A549 (cell line): ENCODE measurements at regions not wholly inside any gene's neighbourhood (a gene's known extent, or its start where the extent isn't known, plus 50 kb on each side); places are given as distances from the start of the nearest gene placed in this dataset.

ENCODE experiments used
- ATAC-seq, 2 experiments: fragments of 200-7000 bp in 1 of 2; fragments of >200 bp in 1 of 2; cut with Nextera tagmentation in 1 of 2; cut with Tn5 transposase in 1 of 2; 3 replicates each; pipeline versions ENCODE4 v1.8.0 to v1.9.1; 2018 to 2020; ENCODE audit warnings: mild to moderate bottlenecking in 1 of 2, moderate library complexity in 1 of 2
- CTCF ChIA-PET: fragments of 300-600 bp; sonication (Branson Sonifier 250); formaldehyde crosslinking; extraction: SDS; loops from one replicate; lab custom pipeline; 2021; ENCODE audit warnings: antibody characterized with exemption, inconsistent platforms; lab: Yijun Ruan, JAX
- POLR2A ChIA-PET: fragments of 350-600 bp; formaldehyde crosslinking; extraction: SDS; loops from one replicate; lab custom pipeline; 2021; ENCODE audit warnings: antibody characterized with exemption, inconsistent platforms; lab: Yijun Ruan, JAX
- DNase-seq, 2 experiments: peaks; one replicate each; pipeline versions ENCODE4 v3.0.0 to v3.0.0-alpha.2; 2011 to 2016; ENCODE audit warnings: low read depth in 1 of 2, low spot score in 1 of 2
- FAIRE-seq: peaks from 2 replicates; lab custom pipeline; 2011; peaks lifted over from hg19 to GRCh38; lab: Jason Lieb, UNC
- H3K27ac ChIP-seq, 2 experiments: fragments of >200 bp; sonication (Bioruptor Twin); formaldehyde crosslinking; 3 replicates each; pipeline ENCODE4 v1.5.1; 2016 to 2017
- H3K4me1 ChIP-seq: fragments of >200 bp; sonication (Bioruptor Twin); formaldehyde crosslinking; 3 replicates; pipeline ENCODE4 v1.6.1; 2016
- H3K4me2 ChIP-seq: fragments of >200 bp; sonication (Bioruptor Twin); formaldehyde crosslinking; 3 replicates; pipeline ENCODE4 v1.6.1; 2016
- H3K4me3 ChIP-seq: fragments of >200 bp; sonication (Bioruptor Twin); formaldehyde crosslinking; 3 replicates; pipeline ENCODE4 v1.5.1; 2016
- H3K9me3 ChIP-seq: fragments of >200 bp; sonication (Bioruptor Twin); formaldehyde crosslinking; 3 replicates; pipeline ENCODE4 v1.6.1; 2016
- CEBPB ChIP-seq, 2 experiments: fragments of >200 bp in 1 of 2; sonication (Bioruptor Twin) in 1 of 2; formaldehyde crosslinking in 1 of 2; IDR thresholded peaks; 2 replicates each; pipeline ENCODE4 v1.6.1; 2012 to 2016
- CHD4 ChIP-seq: fragments of 200-600 bp; sonication (generic); IDR thresholded peaks from 2 replicates; pipeline ENCODE4 v1.6.1; 2016; ENCODE audit warnings: antibody characterized with exemption, mild to moderate bottlenecking, borderline replicate concordance
- FOSL2 ChIP-seq, 2 experiments: fragments of 450-650 bp in 1 of 2; fragments of >200 bp in 1 of 2; sonication (Bioruptor Twin) in 1 of 2; formaldehyde crosslinking; IDR thresholded peaks; 2 replicates each; pipeline versions ENCODE4 v1.5.0 to v1.6.1; 2016 to 2020; ENCODE audit warnings: mild to moderate bottlenecking in 1 of 2, moderate library complexity in 1 of 2
- HDAC2 ChIP-seq: fragments of 200-600 bp; sonication (generic); IDR thresholded peaks from 2 replicates; pipeline ENCODE4 v1.6.1; 2016
- HOXA7 ChIP-seq: fragments of 250-450 bp; sonication (Bioruptor Pico); IDR thresholded peaks from 2 replicates; pipeline ENCODE4 v1.5.0; 2020; ENCODE audit warnings: mild to moderate bottlenecking, moderate library complexity
- HOXB5 ChIP-seq: fragments of 250-450 bp; sonication (Bioruptor Pico); IDR thresholded peaks from 2 replicates; pipeline ENCODE4 v1.5.0; 2020; ENCODE audit warnings: mild to moderate bottlenecking, moderate library complexity
- JUNB ChIP-seq: fragments of >200 bp; sonication (Bioruptor Twin); formaldehyde crosslinking; IDR thresholded peaks from 2 replicates; pipeline ENCODE4 v1.6.1; 2016
- KDM1A ChIP-seq: fragments of 200-600 bp; sonication (generic); IDR thresholded peaks from 2 replicates; pipeline ENCODE4 v1.6.1; 2016; ENCODE audit warnings: low read depth, mild to moderate bottlenecking
- KDM5A ChIP-seq: fragments of 200-600 bp; sonication (generic); IDR thresholded peaks from 2 replicates; pipeline ENCODE4 v1.6.1; 2016; ENCODE audit warnings: antibody characterized with exemption, mild to moderate bottlenecking
- MAX ChIP-seq: IDR thresholded peaks from 2 replicates; pipeline ENCODE4 v1.6.1; 2012
- NFE2L2 ChIP-seq: fragments of 150-350 bp; conservative IDR thresholded peaks from 2 replicates; pipeline ENCODE4 v1.6.1; 2014; ENCODE audit warnings: low read length
- POLR2AphosphoS2 ChIP-seq: conservative IDR thresholded peaks from 2 replicates; pipeline ENCODE4 v1.6.1; 2012; ENCODE audit warnings: low read length, improper control_type of control experiment, inconsistent platforms
- RAD21 ChIP-seq, 2 experiments: fragments of >200 bp in 1 of 2; sonication (Bioruptor Twin) in 1 of 2; formaldehyde crosslinking in 1 of 2; IDR thresholded peaks in 1 of 2; conservative IDR thresholded peaks in 1 of 2; 2 replicates in 1 of 2; 3 replicates in 1 of 2; pipeline ENCODE4 v1.6.1; 2012 to 2018; ENCODE audit warnings: inconsistent platforms in 1 of 2
- RARB ChIP-seq: fragments of 250-450 bp; sonication (Bioruptor Pico); IDR thresholded peaks from 2 replicates; pipeline ENCODE4 v1.8.0; 2021; ENCODE audit warnings: mild to moderate bottlenecking, moderate library complexity
- RFX5 ChIP-seq: fragments of 450-650 bp; IDR thresholded peaks from 2 replicates; pipeline ENCODE4 v1.7.1; 2014; ENCODE audit warnings: antibody characterized with exemption, mild to moderate bottlenecking, moderate library complexity
- SMC3 ChIP-seq: fragments of >200 bp; sonication (Bioruptor Twin); formaldehyde crosslinking; IDR thresholded peaks from 3 replicates; pipeline ENCODE4 v1.6.1; 2018; ENCODE audit warnings: inconsistent platforms
- SREBF2 ChIP-seq: fragments of 450-650 bp; IDR thresholded peaks from 2 replicates; pipeline ENCODE4 v1.6.1; 2014; ENCODE audit warnings: mild to moderate bottlenecking, moderate library complexity
- ZNF302 ChIP-seq: fragments of 250-450 bp; sonication (Bioruptor Pico); IDR thresholded peaks from 2 replicates; pipeline ENCODE4 v1.9.0; 2021; ENCODE audit warnings: inconsistent platforms, mild to moderate bottlenecking, moderate library complexity
- WGBS: methylation state at CpG from one replicate; pipeline ENCODE4 v1.1.6; 2017; ENCODE audit errors: missing lambda C conversion rate; 5-methylcytosine and 5-hydroxymethylcytosine counted together
- TF ChIP-seq, protein P1 (sequence below): fragments of 250-450 bp; sonication (Bioruptor Pico); IDR thresholded peaks from 2 replicates; pipeline ENCODE4 v1.5.0; 2021; ENCODE audit warnings: mild to moderate bottlenecking, moderate library complexity, borderline replicate concordance
- TF ChIP-seq, protein P2 (sequence below): fragments of >200 bp; sonication (Bioruptor Twin); formaldehyde crosslinking; IDR thresholded peaks from 2 replicates; pipeline ENCODE4 v1.6.1; 2016
- TF ChIP-seq, protein P3 (sequence below): fragments of >200 bp; sonication (Bioruptor Twin); formaldehyde crosslinking; IDR thresholded peaks from 3 replicates; pipeline ENCODE4 v1.6.1; 2016
- TF ChIP-seq, protein P4 (sequence below): fragments of >200 bp; sonication (Bioruptor Twin); formaldehyde crosslinking; IDR thresholded peaks from 3 replicates; pipeline ENCODE4 v1.5.1; 2016
- TF ChIP-seq, protein P5 (sequence below): fragments of 250-450 bp; sonication (Bioruptor Pico); IDR thresholded peaks from 2 replicates; pipeline ENCODE4 v1.5.0; 2020; ENCODE audit warnings: low read depth, mild to moderate bottlenecking, moderate library complexity

- TF ChIP-seq, protein P1, sequence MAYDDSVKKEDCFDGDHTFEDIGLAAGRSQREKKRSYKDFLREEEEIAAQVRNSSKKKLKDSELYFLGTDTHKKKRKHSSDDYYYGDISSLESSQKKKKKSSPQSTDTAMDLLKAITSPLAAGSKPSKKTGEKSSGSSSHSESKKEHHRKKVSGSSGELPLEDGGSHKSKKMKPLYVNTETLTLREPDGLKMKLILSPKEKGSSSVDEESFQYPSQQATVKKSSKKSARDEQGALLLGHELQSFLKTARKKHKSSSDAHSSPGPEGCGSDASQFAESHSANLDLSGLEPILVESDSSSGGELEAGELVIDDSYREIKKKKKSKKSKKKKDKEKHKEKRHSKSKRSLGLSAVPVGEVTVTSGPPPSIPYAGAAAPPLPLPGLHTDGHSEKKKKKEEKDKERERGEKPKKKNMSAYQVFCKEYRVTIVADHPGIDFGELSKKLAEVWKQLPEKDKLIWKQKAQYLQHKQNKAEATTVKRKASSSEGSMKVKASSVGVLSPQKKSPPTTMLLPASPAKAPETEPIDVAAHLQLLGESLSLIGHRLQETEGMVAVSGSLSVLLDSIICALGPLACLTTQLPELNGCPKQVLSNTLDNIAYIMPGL, result no peak
- no peak for TF ChIP-seq CHD4
- TF ChIP-seq NFE2L2, result no peak
- TF ChIP-seq, all 56 proteins: peak for 0
These were observed 178.3 kb upstream of the C2CD4B start (continued) for GRCh38 chr15:62343397-62343796.

DNA sequence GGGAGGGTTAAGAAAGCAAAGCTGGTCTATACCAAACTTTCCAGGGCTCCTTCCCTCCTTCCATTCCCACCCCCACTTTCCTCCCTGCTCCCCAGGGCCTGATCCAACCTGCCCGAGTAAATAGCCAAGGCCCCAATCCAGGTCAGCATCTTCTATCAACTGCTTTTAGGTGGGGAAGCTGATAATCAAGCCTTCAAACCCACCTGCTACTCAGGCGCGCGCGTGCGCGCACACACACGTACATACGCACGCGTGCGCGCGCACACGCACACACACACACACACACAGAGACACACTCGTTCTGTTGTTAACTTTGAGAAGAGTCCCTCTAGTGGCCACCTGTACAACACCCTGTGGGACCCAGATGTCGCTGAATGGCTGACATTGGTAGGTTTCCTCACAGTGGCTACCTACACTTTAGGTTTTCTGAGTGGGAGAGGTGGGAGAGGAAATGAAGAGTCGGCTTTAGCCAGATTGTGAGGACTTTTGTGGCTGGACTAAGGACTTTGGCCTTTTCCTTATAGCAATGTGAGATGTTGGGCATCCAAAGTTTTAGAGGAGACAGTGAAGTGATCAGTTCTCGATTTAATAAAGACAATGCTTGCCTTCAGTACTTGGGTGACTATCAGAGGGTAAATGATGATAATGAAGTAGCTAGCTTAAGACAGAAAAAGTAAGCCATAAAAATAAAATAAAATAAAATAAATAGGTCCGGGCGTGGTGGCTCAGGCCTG, 179.9 kb upstream of the C2CD4B start:
- TF ChIP-seq ZNF302 (CRISPR knock-in tag) (no peak), KDM5A (no peak), HDAC2 (no peak), FOSL2 (IDR thresholded peaks at IDR 0.05) (no peak), FOSL2 (CRISPR knock-in tag; IDR thresholded peaks at IDR 0.05) (0 out of 2 replicates have a peak, but pooled peaks have one; percentile 12), RAD21 (conservative IDR thresholded peaks at IDR 0.05 in 1 of 2, IDR thresholded peaks at IDR 0.05 in 1 of 2) (peak; percentile 65 to 80), SMC3 (peak; percentile 81), HOXA7 (no peak), MAX (peak; percentile 56; the same call in 1 of the 2 replicates), RARB (CRISPR knock-in tag) (no peak)
- TF ChIP-seq, protein P2, sequence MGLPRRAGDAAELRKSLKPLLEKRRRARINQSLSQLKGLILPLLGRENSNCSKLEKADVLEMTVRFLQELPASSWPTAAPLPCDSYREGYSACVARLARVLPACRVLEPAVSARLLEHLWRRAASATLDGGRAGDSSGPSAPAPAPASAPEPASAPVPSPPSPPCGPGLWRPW, result no peak
- TF ChIP-seq, protein P3, sequence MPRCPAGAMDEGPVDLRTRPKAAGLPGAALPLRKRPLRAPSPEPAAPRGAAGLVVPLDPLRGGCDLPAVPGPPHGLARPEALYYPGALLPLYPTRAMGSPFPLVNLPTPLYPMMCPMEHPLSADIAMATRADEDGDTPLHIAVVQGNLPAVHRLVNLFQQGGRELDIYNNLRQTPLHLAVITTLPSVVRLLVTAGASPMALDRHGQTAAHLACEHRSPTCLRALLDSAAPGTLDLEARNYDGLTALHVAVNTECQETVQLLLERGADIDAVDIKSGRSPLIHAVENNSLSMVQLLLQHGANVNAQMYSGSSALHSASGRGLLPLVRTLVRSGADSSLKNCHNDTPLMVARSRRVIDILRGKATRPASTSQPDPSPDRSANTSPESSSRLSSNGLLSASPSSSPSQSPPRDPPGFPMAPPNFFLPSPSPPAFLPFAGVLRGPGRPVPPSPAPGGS, result no peak
- TF ChIP-seq, protein P4, sequence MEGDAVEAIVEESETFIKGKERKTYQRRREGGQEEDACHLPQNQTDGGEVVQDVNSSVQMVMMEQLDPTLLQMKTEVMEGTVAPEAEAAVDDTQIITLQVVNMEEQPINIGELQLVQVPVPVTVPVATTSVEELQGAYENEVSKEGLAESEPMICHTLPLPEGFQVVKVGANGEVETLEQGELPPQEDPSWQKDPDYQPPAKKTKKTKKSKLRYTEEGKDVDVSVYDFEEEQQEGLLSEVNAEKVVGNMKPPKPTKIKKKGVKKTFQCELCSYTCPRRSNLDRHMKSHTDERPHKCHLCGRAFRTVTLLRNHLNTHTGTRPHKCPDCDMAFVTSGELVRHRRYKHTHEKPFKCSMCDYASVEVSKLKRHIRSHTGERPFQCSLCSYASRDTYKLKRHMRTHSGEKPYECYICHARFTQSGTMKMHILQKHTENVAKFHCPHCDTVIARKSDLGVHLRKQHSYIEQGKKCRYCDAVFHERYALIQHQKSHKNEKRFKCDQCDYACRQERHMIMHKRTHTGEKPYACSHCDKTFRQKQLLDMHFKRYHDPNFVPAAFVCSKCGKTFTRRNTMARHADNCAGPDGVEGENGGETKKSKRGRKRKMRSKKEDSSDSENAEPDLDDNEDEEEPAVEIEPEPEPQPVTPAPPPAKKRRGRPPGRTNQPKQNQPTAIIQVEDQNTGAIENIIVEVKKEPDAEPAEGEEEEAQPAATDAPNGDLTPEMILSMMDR, result peak; percentile 88
- peak overlapping the region; percentile 39 for H3K4me2 ChIP-seq
- H3K4me1 ChIP-seq, result no peaks in the 10 kb centered on the region
- peak; percentile 94 to 99 for ATAC-seq
- 28% methylated on average over 14 of the region's 21 CpGs for WGBS
- H3K27ac ChIP-seq, result peak overlapping the region; percentile 6 to 58; a peak in 2 of 6 replicates
- H3K9me3 ChIP-seq, result no peaks in the 10 kb centered on the region
- ChIA-PET CTCF (interaction anchor here (0.5 to 4.9 kb wide), 31 partner anchors 9 to 683 kb away, joined by 3 to 41 read pairs (median 4); no protein-coding TSS in a partner anchor), POLR2A (interaction anchor here (0.6 kb wide), 1 partner anchor 9 kb away, joined by 4 read pairs; no protein-coding TSS in a partner anchor)
- peak overlapping the region; percentile 10; the same call in 2 of the 3 replicates for H3K4me3 ChIP-seq
- FAIRE-seq, result peak; percentile 79
- DNase-seq, result peak; percentile 88 to 91

GRCh38 chr15:62346168-62346567, 181.1 kb upstream of the C2CD4B start:
- DNase-seq (no peak), ATAC-seq (no peak), FAIRE-seq (no peak)
- Histone ChIP-seq H3K27ac (no peak overlapping the region), H3K4me1 (no peaks in the 10 kb centered on the region), H3K9me3 (no peaks in the 10 kb centered on the region), H3K4me3 (no peak overlapping the region), H3K4me2 (no peak overlapping the region)
- TF ChIP-seq RAD21 (conservative IDR thresholded peaks at IDR 0.05 in 1 of 2, IDR thresholded peaks at IDR 0.05 in 1 of 2) (no peak), FOSL2 (IDR thresholded peaks at IDR 0.05) (no peak), FOSL2 (CRISPR knock-in tag; IDR thresholded peaks at IDR 0.05) (no peak), RFX5 (no peak), SREBF2 (no peak), CEBPB (IDR thresholded peaks at IDR 0.05) (no peak), POLR2AphosphoS2 (no peak), HOXB5 (CRISPR knock-in tag) (no peak), JUNB (no peak), KDM1A (no peak)
- TF ChIP-seq, protein P5, sequence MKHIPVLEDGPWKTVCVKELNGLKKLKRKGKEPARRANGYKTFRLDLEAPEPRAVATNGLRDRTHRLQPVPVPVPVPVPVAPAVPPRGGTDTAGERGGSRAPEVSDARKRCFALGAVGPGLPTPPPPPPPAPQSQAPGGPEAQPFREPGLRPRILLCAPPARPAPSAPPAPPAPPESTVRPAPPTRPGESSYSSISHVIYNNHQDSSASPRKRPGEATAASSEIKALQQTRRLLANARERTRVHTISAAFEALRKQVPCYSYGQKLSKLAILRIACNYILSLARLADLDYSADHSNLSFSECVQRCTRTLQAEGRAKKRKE (CRISPR knock-in tag), result no peak
- TF ChIP-seq, protein P3, result no peak
- TF ChIP-seq, protein P1, result no peak
- WGBS, result 18% methylated on average over 1 of the region's 1 CpG
- ChIA-PET CTCF (interaction anchor here (0.7 to 4.9 kb wide), 4 partner anchors 12 to 726 kb away, joined by 3 to 41 read pairs (median 5); no protein-coding TSS in a partner anchor), POLR2A (no interaction called here)
